CD14-positive monocyte (primary cell): ENCODE measurements at regions not wholly inside any gene's neighbourhood (a gene's known extent, or its start where the extent isn't known, plus 50 kb on each side); places are given as distances from the start of the nearest gene placed in this dataset.
A peak's percentile ranks its signal among the peaks of the same experiment; 100 is the strongest.

Experiments
- DNase-seq, 3 donors: peaks; one replicate each; pipeline ENCODE4 v3.0.0-alpha.2; 2011 to 2022
- H2AFZ ChIP-seq: 2 replicates; pipeline ENCODE4 v1.6.0; 2012; ENCODE audit warnings: mild to moderate bottlenecking, low read depth, low read length, inconsistent platforms; ENCODE audit not compliant: insufficient read depth, poor library complexity, severe bottlenecking
- H3K27ac ChIP-seq, 2 donors: 1 replicate in 1 of 2; 2 replicates in 1 of 2; pipeline ENCODE4 v1.5.1; 2012 to 2013; ENCODE audit warnings: low read length in 2 of 2, control low read depth in 1 of 2, inconsistent platforms in 1 of 2, low read depth in 1 of 2, mild to moderate bottlenecking in 1 of 2
- H3K27me3 ChIP-seq, 2 donors: one replicate each; pipeline versions ENCODE4 v1.6.0 to v1.6.1; 2011 to 2013; ENCODE audit warnings: low read length in 2 of 2; ENCODE audit not compliant: control insufficient read depth in 2 of 2, insufficient read depth in 2 of 2
- H3K36me3 ChIP-seq, 2 donors: replicated peaks in 1 of 2; 1 replicate in 1 of 2; 2 replicates in 1 of 2; pipeline versions ENCODE4 v1.5.1 to v1.6.1; 2012 to 2013; ENCODE audit warnings: low read length in 2 of 2, control low read depth in 1 of 2, inconsistent platforms in 1 of 2, mild to moderate bottlenecking in 1 of 2; ENCODE audit not compliant: insufficient read depth in 2 of 2, control insufficient read depth in 1 of 2
- H3K4me1 ChIP-seq, 2 donors: 1 replicate in 1 of 2; 2 replicates in 1 of 2; pipeline versions ENCODE4 v1.5.1 to v1.6.1; 2012 to 2013; ENCODE audit warnings: low read length in 2 of 2, control low read depth in 1 of 2, inconsistent platforms in 1 of 2, mild to moderate bottlenecking in 1 of 2, moderate library complexity in 1 of 2; ENCODE audit not compliant: insufficient read depth in 2 of 2, control insufficient read depth in 1 of 2
- H3K4me2 ChIP-seq: replicated peaks from 2 replicates; pipeline ENCODE3; 2012; ENCODE audit warnings: low read length, moderate library complexity, mild to moderate bottlenecking; ENCODE audit not compliant: poor library complexity, severe bottlenecking; ENCODE audit errors: extremely low read depth
- H3K4me3 ChIP-seq, 3 experiments: fragments of 200-600 bp in 1 of 3; sonication (generic) in 1 of 3; replicated peaks in 1 of 3; 1 replicate in 2 of 3; 2 replicates in 1 of 3; pipeline ENCODE4 v1.5.1; 2011 to 2013; ENCODE audit warnings: low read length in 3 of 3, mild to moderate bottlenecking in 3 of 3, control low read depth in 2 of 3, low read depth in 2 of 3, inconsistent platforms in 1 of 3, moderate library complexity in 1 of 3
- H3K79me2 ChIP-seq: 2 replicates; pipeline ENCODE4 v1.6.0; 2012; ENCODE audit warnings: mild to moderate bottlenecking, control low read depth, inconsistent platforms, low read length, moderate library complexity; ENCODE audit not compliant: insufficient read depth
- H3K9ac ChIP-seq: 2 replicates; pipeline ENCODE4 v1.6.0; 2017; ENCODE audit warnings: low read length, mild to moderate bottlenecking; ENCODE audit not compliant: insufficient read depth, poor library complexity, severe bottlenecking
- H3K9me3 ChIP-seq, 2 donors: replicated peaks in 1 of 2; 1 replicate in 1 of 2; 2 replicates in 1 of 2; pipeline versions ENCODE4 v1.5.1 to v1.6.1; 2012 to 2013; ENCODE audit warnings: low read length in 2 of 2, control low read depth in 1 of 2; ENCODE audit not compliant: control insufficient read depth in 1 of 2, insufficient read depth in 1 of 2
- H4K20me1 ChIP-seq: 2 replicates; pipeline ENCODE4 v1.6.0; 2012; ENCODE audit warnings: mild to moderate bottlenecking, low read length, control low read depth, moderate library complexity; ENCODE audit not compliant: insufficient read depth
- H3K27ac Mint-ChIP-seq, 7 donors: one replicate each; pipeline ENCODE4 v1.8.0; 2020; ENCODE audit warnings: mild to moderate bottlenecking in 7 of 7, mixed read lengths in 7 of 7, moderate library complexity in 6 of 7, inconsistent platforms in 2 of 7
- H3K27me3 Mint-ChIP-seq, 3 donors: one replicate each; pipeline ENCODE4 v1.8.0; 2021 to 2022; ENCODE audit warnings: low read depth in 3 of 3, mild to moderate bottlenecking in 3 of 3, mixed read lengths in 3 of 3, moderate library complexity in 3 of 3, inconsistent platforms in 1 of 3
- H3K36me3 Mint-ChIP-seq, 2 donors: one replicate each; pipeline ENCODE4 v1.8.0; 2020; ENCODE audit warnings: mixed read lengths in 2 of 2, inconsistent platforms in 1 of 2, mild to moderate bottlenecking in 1 of 2
- H3K4me1 Mint-ChIP-seq: one replicate; pipeline ENCODE4 v1.8.0; 2020; ENCODE audit warnings: mild to moderate bottlenecking, mixed read lengths
- H3K4me3 Mint-ChIP-seq, 2 donors: one replicate each; pipeline ENCODE4 v1.8.0; 2020; ENCODE audit warnings: mild to moderate bottlenecking in 2 of 2, mixed read lengths in 2 of 2, moderate library complexity in 1 of 2
- H3K9me3 Mint-ChIP-seq, 7 donors: one replicate each; pipeline ENCODE4 v1.8.0; 2020 to 2022; ENCODE audit warnings: mixed read lengths in 7 of 7, mild to moderate bottlenecking in 6 of 7, moderate library complexity in 6 of 7, inconsistent platforms in 2 of 7
- whole genome bisulfite sequencing: methylation state at CpG from one replicate; pipeline ENCODE4 v1.1.5; 2013; ENCODE audit warnings: missing lambda C conversion rate; ENCODE audit not compliant: insufficient coverage; 5-methylcytosine and 5-hydroxymethylcytosine counted together
- intact Hi-C, 2 donors: fragments of 100-400 bp; cut with micrococcal nuclease; formaldehyde crosslinking; loops; one replicate each; pipeline versions ENCODE4 v1.15.0 to v1.15.1; 2023
- TF ChIP-seq, protein P1 (sequence below): fragments of 200-600 bp; IDR thresholded peaks from one replicate; pipeline ENCODE4 v1.8.0; 2022; ENCODE audit warnings: antibody characterized with exemption, mild to moderate bottlenecking

- Mint-ChIP-seq H3K4me1 (peaks cover 6% of the 10 kb centered on the region), H3K36me3 (no peaks in the 10 kb centered on the region), H3K27me3 (peaks cover 3 to 8% (median 6%) of the 10 kb centered on the region in 3 donors), H3K9me3 (no peaks in the 10 kb centered on the region), H3K27ac (no peak overlapping the region), H3K4me3 (no peak overlapping the region)
- no peak overlapping the region for H3K4me2 ChIP-seq
- no peak overlapping the region for H3K9ac ChIP-seq
- H3K27me3 ChIP-seq, result peaks cover 2 to 6% of the 10 kb centered on the region in 2 donors
- H3K4me1 ChIP-seq, result no peaks in the 10 kb centered on the region
- intact Hi-C loops, result loop anchor here (5.0 to 10.0 kb wide), 2 partner anchors 929 to 932 kb away; no protein-coding TSS in a partner anchor
- H3K79me2 ChIP-seq, result no peaks in the 10 kb centered on the region
- H3K36me3 ChIP-seq, result no peaks in the 10 kb centered on the region
- TF ChIP-seq, protein P1, sequence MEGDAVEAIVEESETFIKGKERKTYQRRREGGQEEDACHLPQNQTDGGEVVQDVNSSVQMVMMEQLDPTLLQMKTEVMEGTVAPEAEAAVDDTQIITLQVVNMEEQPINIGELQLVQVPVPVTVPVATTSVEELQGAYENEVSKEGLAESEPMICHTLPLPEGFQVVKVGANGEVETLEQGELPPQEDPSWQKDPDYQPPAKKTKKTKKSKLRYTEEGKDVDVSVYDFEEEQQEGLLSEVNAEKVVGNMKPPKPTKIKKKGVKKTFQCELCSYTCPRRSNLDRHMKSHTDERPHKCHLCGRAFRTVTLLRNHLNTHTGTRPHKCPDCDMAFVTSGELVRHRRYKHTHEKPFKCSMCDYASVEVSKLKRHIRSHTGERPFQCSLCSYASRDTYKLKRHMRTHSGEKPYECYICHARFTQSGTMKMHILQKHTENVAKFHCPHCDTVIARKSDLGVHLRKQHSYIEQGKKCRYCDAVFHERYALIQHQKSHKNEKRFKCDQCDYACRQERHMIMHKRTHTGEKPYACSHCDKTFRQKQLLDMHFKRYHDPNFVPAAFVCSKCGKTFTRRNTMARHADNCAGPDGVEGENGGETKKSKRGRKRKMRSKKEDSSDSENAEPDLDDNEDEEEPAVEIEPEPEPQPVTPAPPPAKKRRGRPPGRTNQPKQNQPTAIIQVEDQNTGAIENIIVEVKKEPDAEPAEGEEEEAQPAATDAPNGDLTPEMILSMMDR, result peak; percentile 34
- WGBS, result 29% methylated on average over 10 of the region's 13 CpGs
- peak; percentile 4 to 14 (median 4) for DNase-seq
- H3K4me3 ChIP-seq, result no peak overlapping the region
- H3K27ac ChIP-seq, result no peak overlapping the region
- H2AFZ ChIP-seq, result peak overlapping the region; percentile 8
- H3K9me3 ChIP-seq, result no peaks in the 10 kb centered on the region
- no peaks in the 10 kb centered on the region for H4K20me1 ChIP-seq
These were observed 118.3 kb upstream of the CWC22 start for GRCh38 chr2:180125245-180125962.

GRCh38 chr2:180124273-180125139 lies 117.4 kb upstream of the CWC22 start:
- intact Hi-C loops, result loop anchor here (5.0 to 10.0 kb wide), 2 partner anchors 930 to 933 kb away; no protein-coding TSS in a partner anchor
- H3K27ac ChIP-seq, result no peak overlapping the region
- Mint-ChIP-seq H3K36me3 (no peaks in the 10 kb centered on the region), H3K27ac (no peak overlapping the region), H3K9me3 (no peaks in the 10 kb centered on the region), H3K27me3 (peaks cover 3 to 9% (median 4%) of the 10 kb centered on the region in 3 donors), H3K4me1 (peaks cover 6% of the 10 kb centered on the region), H3K4me3 (no peak overlapping the region)
- no peak overlapping the region for H2AFZ ChIP-seq
- H3K79me2 ChIP-seq, result no peaks in the 10 kb centered on the region
- TF ChIP-seq, protein P1, result peak; percentile 46
- H3K9ac ChIP-seq, result no peak overlapping the region
- H3K4me2 ChIP-seq, result no peak overlapping the region
- no peaks in the 10 kb centered on the region for H3K36me3 ChIP-seq
- H4K20me1 ChIP-seq, result no peaks in the 10 kb centered on the region
- H3K27me3 ChIP-seq, result peaks cover 2 to 6% of the 10 kb centered on the region in 2 donors
- no peaks in the 10 kb centered on the region for H3K4me1 ChIP-seq
- no peaks in the 10 kb centered on the region for H3K9me3 ChIP-seq
- peak; percentile 3 to 16 (median 8) for DNase-seq
- no peak overlapping the region for H3K4me3 ChIP-seq
- 33% methylated on average over 2 of the region's 8 CpGs for WGBS
